MM.1S (cell line): ENCODE measurements at regions not wholly inside any gene's neighbourhood (a gene's known extent, or its start where the extent isn't known, plus 50 kb on each side); places are given as distances from the start of the nearest gene placed in this dataset.

Experiments
- DNase-seq: peaks from one replicate; pipeline ENCODE4 v3.0.0-alpha.2; 2015
- H2AFZ ChIP-seq: fragments of 300-600 bp; sonication (generic); 2 replicates; pipeline ENCODE4 v1.6.0; 2016; ENCODE audit warnings: antibody characterized with exemption, low read length
- H3F3A ChIP-seq: fragments of 300-600 bp; sonication (generic); 2 replicates; pipeline ENCODE4 v1.6.1; 2016; ENCODE audit warnings: mild to moderate bottlenecking, antibody characterized with exemption, low read length, moderate library complexity, mixed read lengths; ENCODE audit not compliant: insufficient read depth
- H3K27ac ChIP-seq: fragments of 300-600 bp; sonication (generic); 2 replicates; pipeline ENCODE4 v1.5.1; 2016; ENCODE audit warnings: mild to moderate bottlenecking, low read length
- H3K27me3 ChIP-seq: fragments of 300-600 bp; sonication (generic); replicated peaks from 2 replicates; pipeline ENCODE4 v1.6.0; 2016; ENCODE audit warnings: low read length; ENCODE audit not compliant: insufficient read depth
- H3K36me3 ChIP-seq: fragments of 300-600 bp; sonication (generic); replicated peaks from 2 replicates; pipeline ENCODE4 v1.6.1; 2016; ENCODE audit warnings: mild to moderate bottlenecking, low read length, mixed read lengths; ENCODE audit not compliant: insufficient read depth
- H3K4me1 ChIP-seq: fragments of 300-600 bp; sonication (generic); 2 replicates; pipeline ENCODE4 v1.6.1; 2016; ENCODE audit warnings: low read length, mixed read lengths
- H3K4me2 ChIP-seq: fragments of 300-600 bp; sonication (generic); 2 replicates; pipeline ENCODE4 v1.6.0; 2016; ENCODE audit warnings: low read depth, low read length
- H3K4me3 ChIP-seq: fragments of 300-600 bp; sonication (generic); 2 replicates; pipeline ENCODE4 v1.5.1; 2016; ENCODE audit warnings: low read length, mixed read lengths
- H3K79me2 ChIP-seq: fragments of 300-600 bp; sonication (generic); 2 replicates; pipeline ENCODE4 v1.6.1; 2016; ENCODE audit warnings: mixed run types, low read length, mixed read lengths
- H3K9ac ChIP-seq: fragments of 300-600 bp; sonication (generic); 2 replicates; pipeline ENCODE4 v1.6.1; 2016; ENCODE audit warnings: low read length, mixed read lengths
- H3K9me2 ChIP-seq: fragments of 300-600 bp; sonication (generic); replicated peaks from 2 replicates; pipeline ENCODE4 v1.6.1; 2016; ENCODE audit warnings: mild to moderate bottlenecking, low read length, mixed read lengths; ENCODE audit not compliant: insufficient read depth
- H3K9me3 ChIP-seq: fragments of 300-600 bp; sonication (generic); replicated peaks from 2 replicates; pipeline ENCODE4 v1.6.1; 2016; ENCODE audit warnings: mild to moderate bottlenecking, low read length, mixed read lengths; ENCODE audit not compliant: insufficient read depth
- H4K20me1 ChIP-seq: fragments of 300-600 bp; sonication (generic); 2 replicates; pipeline ENCODE4 v1.6.1; 2016; ENCODE audit warnings: mild to moderate bottlenecking, low read length, moderate library complexity, mixed read lengths; ENCODE audit not compliant: insufficient read depth
- EZH2 ChIP-seq: fragments of 300-600 bp; sonication (generic); optimal IDR thresholded peaks from 2 replicates; pipeline ENCODE3; 2017; ENCODE audit warnings: low read depth, mild to moderate bottlenecking, antibody characterized with exemption, low read length, mixed read lengths
- EZH2phosphoT487 ChIP-seq: fragments of 300-600 bp; sonication (generic); IDR thresholded peaks from 2 replicates; pipeline ENCODE4 v1.6.1; 2018; ENCODE audit warnings: antibody characterized with exemption, low read length
- TF ChIP-seq, protein P1 (sequence below): fragments of 300-600 bp; sonication (generic); IDR thresholded peaks from 2 replicates; pipeline ENCODE4 v1.5.1; 2016; ENCODE audit warnings: antibody characterized with exemption, low read length, mixed read lengths

GRCh38 chr18:45227001-45227742 lies 388.1 kb upstream of the SLC14A2 start:
- no peak overlapping the region for H3K4me2 ChIP-seq
- no peaks in the 10 kb centered on the region for H3K27me3 ChIP-seq
- no peak overlapping the region for H3K9ac ChIP-seq
- no peaks in the 10 kb centered on the region for H3K4me1 ChIP-seq
- H3K36me3 ChIP-seq = no peaks in the 10 kb centered on the region
- TF ChIP-seq, protein P1, sequence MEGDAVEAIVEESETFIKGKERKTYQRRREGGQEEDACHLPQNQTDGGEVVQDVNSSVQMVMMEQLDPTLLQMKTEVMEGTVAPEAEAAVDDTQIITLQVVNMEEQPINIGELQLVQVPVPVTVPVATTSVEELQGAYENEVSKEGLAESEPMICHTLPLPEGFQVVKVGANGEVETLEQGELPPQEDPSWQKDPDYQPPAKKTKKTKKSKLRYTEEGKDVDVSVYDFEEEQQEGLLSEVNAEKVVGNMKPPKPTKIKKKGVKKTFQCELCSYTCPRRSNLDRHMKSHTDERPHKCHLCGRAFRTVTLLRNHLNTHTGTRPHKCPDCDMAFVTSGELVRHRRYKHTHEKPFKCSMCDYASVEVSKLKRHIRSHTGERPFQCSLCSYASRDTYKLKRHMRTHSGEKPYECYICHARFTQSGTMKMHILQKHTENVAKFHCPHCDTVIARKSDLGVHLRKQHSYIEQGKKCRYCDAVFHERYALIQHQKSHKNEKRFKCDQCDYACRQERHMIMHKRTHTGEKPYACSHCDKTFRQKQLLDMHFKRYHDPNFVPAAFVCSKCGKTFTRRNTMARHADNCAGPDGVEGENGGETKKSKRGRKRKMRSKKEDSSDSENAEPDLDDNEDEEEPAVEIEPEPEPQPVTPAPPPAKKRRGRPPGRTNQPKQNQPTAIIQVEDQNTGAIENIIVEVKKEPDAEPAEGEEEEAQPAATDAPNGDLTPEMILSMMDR = no peak
- TF ChIP-seq EZH2phosphoT487 (no peak), EZH2 (no peak)
- DNase-seq = no peak
- no peak overlapping the region for H2AFZ ChIP-seq
- H3K27ac ChIP-seq = no peak overlapping the region
- H3K9me3 ChIP-seq = no peaks in the 10 kb centered on the region
- H3K4me3 ChIP-seq = no peak overlapping the region
- no peaks in the 10 kb centered on the region for H3K79me2 ChIP-seq
- H4K20me1 ChIP-seq = no peaks in the 10 kb centered on the region
- H3K9me2 ChIP-seq = no peaks in the 10 kb centered on the region
- no peaks in the 10 kb centered on the region for H3F3A ChIP-seq

DNA sequence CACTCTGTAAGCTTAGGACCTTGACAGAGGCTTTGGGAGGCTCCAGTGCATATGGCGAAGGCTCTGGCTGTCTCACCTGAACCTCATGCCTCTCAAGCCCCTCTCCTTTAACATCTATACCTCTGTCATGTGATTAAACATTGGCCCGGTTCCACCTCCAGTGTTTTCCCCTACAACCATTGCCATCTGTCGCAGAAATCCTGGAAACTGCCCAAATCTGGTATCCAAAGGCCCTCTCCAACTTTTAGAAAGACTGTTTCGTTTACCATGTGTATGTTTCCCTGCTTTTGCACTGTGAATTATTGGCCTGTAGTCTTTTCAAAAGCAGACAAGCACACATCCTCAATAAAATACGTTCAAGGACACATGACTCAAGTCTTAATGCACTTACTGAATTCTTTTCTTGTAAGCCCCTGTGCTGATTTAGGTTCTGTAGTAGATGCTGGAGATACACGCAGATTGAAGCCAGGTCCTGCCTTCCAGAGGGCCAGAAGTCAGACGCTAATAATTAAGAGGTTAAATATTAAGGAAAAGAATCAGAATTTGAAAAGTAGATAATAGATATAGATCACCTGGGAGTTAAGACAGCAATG lies 386.4 kb upstream of the SLC14A2 start:
- no peak overlapping the region for H3K27ac ChIP-seq
- DNase-seq = no peak
- no peaks in the 10 kb centered on the region for H4K20me1 ChIP-seq
- H3K9me2 ChIP-seq = no peaks in the 10 kb centered on the region
- H3K4me2 ChIP-seq = no peak overlapping the region
- no peak overlapping the region for H2AFZ ChIP-seq
- no peaks in the 10 kb centered on the region for H3F3A ChIP-seq
- no peaks in the 10 kb centered on the region for H3K36me3 ChIP-seq
- no peak overlapping the region for H3K9ac ChIP-seq
- no peaks in the 10 kb centered on the region for H3K4me1 ChIP-seq
- no peaks in the 10 kb centered on the region for H3K9me3 ChIP-seq
- no peaks in the 10 kb centered on the region for H3K79me2 ChIP-seq
- H3K27me3 ChIP-seq = no peaks in the 10 kb centered on the region
- H3K4me3 ChIP-seq = no peak overlapping the region
- TF ChIP-seq EZH2phosphoT487 (no peak), EZH2 (no peak)
- TF ChIP-seq, protein P1 = no peak

- no peak overlapping the region for H3K9ac ChIP-seq
- H3K4me3 ChIP-seq = no peak overlapping the region
- no peak for DNase-seq
- H3K9me3 ChIP-seq = no peaks in the 10 kb centered on the region
- TF ChIP-seq EZH2phosphoT487 (no peak), EZH2 (no peak)
- TF ChIP-seq, protein P1 = no peak
- no peaks in the 10 kb centered on the region for H4K20me1 ChIP-seq
- no peaks in the 10 kb centered on the region for H3K27me3 ChIP-seq
- no peaks in the 10 kb centered on the region for H3K36me3 ChIP-seq
- H3F3A ChIP-seq = no peaks in the 10 kb centered on the region
- no peak overlapping the region for H3K4me2 ChIP-seq
- H3K4me1 ChIP-seq = no peaks in the 10 kb centered on the region
- H2AFZ ChIP-seq = no peak overlapping the region
- H3K27ac ChIP-seq = no peak overlapping the region
- no peaks in the 10 kb centered on the region for H3K9me2 ChIP-seq
- H3K79me2 ChIP-seq = no peaks in the 10 kb centered on the region
Observed at GRCh38 chr18:45231617-45232016, 383.7 kb upstream of the SLC14A2 start.
